Cardiac muscle cell (in vitro differentiated cells and primary cell): ENCODE measurements at regions not wholly inside any gene's neighbourhood (a gene's known extent, or its start where the extent isn't known, plus 50 kb on each side); places are given as distances from the start of the nearest gene placed in this dataset.

Source experiments
- DNase-seq, 2 donors: peaks; one replicate each; pipeline versions ENCODE4 v3.0.0 to v3.0.0-alpha.2; 2010 to 2017; ENCODE audit warnings: low read depth in 1 of 2, low spot score in 1 of 2
- H3K27ac ChIP-seq: fragments of 200-600 bp; sonication (generic); 2 replicates; pipeline ENCODE4 v1.5.1; 2016
- H3K27me3 ChIP-seq: fragments of 200-600 bp; sonication (generic); 2 replicates; pipeline ENCODE4 v1.6.0; 2016; ENCODE audit warnings: control low read depth
- H3K36me3 ChIP-seq: fragments of 200-600 bp; sonication (generic); 2 replicates; pipeline ENCODE4 v1.5.1; 2016; ENCODE audit warnings: control low read depth
- H3K4me1 ChIP-seq: fragments of 200-600 bp; sonication (generic); 2 replicates; pipeline ENCODE4 v1.8.1; 2017; ENCODE audit warnings: low read depth, mild to moderate bottlenecking, mixed run types
- H3K4me3 ChIP-seq: fragments of 200-600 bp; sonication (generic); 2 replicates; pipeline ENCODE4 v1.5.1; 2016; ENCODE audit warnings: mild to moderate bottlenecking
- H3K9me3 ChIP-seq: fragments of 200-600 bp; sonication (generic); 2 replicates; pipeline ENCODE4 v1.5.1; 2017; ENCODE audit warnings: low read depth, mild to moderate bottlenecking, control low read depth
- TF ChIP-seq, protein P1 (sequence below): IDR thresholded peaks from 2 replicates; pipeline ENCODE4 v1.5.1; 2012; ENCODE audit warnings: low read depth, mild to moderate bottlenecking, low read length

DNA sequence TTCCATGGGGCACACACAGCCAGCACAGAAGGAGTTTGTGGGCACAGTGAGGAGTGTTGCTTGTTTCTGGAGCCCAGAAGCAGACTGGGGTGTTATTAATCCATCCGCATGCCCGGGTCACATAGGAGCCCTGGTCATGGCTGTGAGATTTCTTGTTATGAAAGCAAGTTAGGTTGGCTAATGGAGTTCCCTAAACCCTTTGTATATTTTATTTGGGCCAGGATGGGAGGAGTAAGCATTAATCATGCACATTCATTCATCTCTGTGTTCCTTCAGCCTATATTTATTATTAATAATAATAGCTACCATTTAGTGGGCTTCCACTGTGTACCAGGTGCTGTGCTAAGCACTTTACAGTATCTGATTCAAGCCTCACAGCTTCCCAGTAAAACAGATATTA is 200.6 kb upstream of the CDH5 start:
- Histone ChIP-seq H3K36me3 (no peaks in the 10 kb centered on the region), H3K4me1 (peaks cover 8% of the 10 kb centered on the region), H3K27me3 (no peaks in the 10 kb centered on the region), H3K9me3 (no peaks in the 10 kb centered on the region), H3K4me3 (no peak overlapping the region), H3K27ac (no peak overlapping the region)
- no peak for DNase-seq
- TF ChIP-seq, protein P1, sequence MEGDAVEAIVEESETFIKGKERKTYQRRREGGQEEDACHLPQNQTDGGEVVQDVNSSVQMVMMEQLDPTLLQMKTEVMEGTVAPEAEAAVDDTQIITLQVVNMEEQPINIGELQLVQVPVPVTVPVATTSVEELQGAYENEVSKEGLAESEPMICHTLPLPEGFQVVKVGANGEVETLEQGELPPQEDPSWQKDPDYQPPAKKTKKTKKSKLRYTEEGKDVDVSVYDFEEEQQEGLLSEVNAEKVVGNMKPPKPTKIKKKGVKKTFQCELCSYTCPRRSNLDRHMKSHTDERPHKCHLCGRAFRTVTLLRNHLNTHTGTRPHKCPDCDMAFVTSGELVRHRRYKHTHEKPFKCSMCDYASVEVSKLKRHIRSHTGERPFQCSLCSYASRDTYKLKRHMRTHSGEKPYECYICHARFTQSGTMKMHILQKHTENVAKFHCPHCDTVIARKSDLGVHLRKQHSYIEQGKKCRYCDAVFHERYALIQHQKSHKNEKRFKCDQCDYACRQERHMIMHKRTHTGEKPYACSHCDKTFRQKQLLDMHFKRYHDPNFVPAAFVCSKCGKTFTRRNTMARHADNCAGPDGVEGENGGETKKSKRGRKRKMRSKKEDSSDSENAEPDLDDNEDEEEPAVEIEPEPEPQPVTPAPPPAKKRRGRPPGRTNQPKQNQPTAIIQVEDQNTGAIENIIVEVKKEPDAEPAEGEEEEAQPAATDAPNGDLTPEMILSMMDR = no peak

DNA sequence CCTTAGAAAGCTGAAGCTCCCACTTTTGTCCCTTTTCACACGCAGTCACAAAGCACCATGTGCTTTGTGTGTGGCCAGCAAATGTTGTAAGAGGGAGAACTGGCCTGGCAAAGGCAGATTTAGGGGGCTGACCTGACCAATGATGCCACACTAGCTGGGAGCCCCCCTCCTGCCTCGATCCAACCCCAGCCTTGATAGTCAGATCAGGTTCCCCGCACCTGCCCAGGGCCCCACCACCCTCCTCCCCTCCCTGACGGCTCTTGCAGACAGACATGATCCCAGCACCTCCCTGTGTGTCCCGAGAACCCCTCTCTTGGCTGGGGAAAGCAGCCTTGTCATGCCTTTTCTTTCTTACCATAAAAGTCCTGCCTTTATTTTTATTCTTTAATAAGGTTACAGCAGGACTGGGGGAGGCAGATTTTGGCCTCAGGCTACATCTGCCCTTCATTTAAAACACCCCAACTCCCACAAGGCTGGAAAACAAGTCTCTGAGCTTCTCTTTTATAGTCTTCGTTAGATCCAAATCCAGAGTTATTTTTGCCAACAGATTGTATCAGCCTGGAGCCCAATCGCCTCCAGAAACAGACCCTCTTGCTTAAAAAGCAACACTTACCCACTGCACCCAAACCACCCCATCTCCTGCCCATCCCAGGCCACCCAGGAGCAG is 201.8 kb upstream of the CDH5 start:
- no peak overlapping the region for H3K4me3 ChIP-seq
- TF ChIP-seq, protein P1 = no peak
- H3K36me3 ChIP-seq = no peaks in the 10 kb centered on the region
- no peaks in the 10 kb centered on the region for H3K9me3 ChIP-seq
- H3K27ac ChIP-seq = no peak overlapping the region
- no peaks in the 10 kb centered on the region for H3K27me3 ChIP-seq
- DNase-seq = no peak
- H3K4me1 ChIP-seq = peaks cover 8% of the 10 kb centered on the region

DNA sequence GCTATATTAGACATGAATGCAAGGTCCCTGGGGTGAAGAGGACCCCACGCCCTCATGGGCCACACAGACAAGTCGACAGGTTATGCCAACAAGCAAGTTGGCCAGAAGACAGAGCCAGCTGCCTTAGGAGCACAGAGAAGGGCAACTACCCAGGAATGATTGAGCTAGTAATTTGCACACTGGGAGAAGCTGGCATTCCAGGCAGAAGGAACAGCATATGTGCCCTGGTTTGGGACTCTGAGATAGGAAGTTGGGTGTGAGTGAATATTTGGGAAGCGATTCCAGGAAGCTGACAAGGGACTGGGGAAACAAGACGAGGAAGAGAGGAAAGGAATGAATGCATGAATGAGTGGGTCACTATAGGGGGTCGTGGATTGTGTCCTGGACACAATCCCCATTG is 203.7 kb upstream of the CDH5 start:
- H3K36me3 ChIP-seq = no peaks in the 10 kb centered on the region
- H3K4me1 ChIP-seq = peaks cover 8% of the 10 kb centered on the region
- H3K27ac ChIP-seq = no peak overlapping the region
- H3K27me3 ChIP-seq = no peaks in the 10 kb centered on the region
- DNase-seq = no peak
- H3K9me3 ChIP-seq = no peaks in the 10 kb centered on the region
- TF ChIP-seq, protein P1 = no peak
- H3K4me3 ChIP-seq = no peak overlapping the region

DNA sequence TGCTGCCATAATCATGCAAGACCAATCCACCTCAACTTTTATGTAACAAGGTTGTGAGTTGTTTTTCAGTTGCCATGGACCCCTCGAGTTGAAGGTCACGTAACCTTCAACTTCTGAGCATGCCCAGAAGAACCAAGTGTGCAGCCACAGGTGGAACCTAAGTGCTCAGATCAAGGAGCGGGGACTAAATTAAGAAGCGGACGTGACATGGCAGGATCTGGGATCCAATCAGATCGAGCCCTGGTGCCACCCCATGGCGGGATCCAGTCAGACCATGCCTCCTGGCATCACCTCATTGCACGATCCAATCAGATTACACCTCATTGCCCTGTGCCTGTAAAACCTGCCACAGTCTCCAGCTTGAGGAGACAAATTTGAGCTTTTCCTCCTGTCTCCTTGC is 204.5 kb upstream of the CDH5 start:
- Histone ChIP-seq H3K27me3 (no peaks in the 10 kb centered on the region), H3K4me3 (no peak overlapping the region), H3K36me3 (no peaks in the 10 kb centered on the region), H3K27ac (no peak overlapping the region), H3K4me1 (peaks cover 8% of the 10 kb centered on the region), H3K9me3 (no peaks in the 10 kb centered on the region)
- DNase-seq = no peak
- TF ChIP-seq, protein P1 = no peak

DNA sequence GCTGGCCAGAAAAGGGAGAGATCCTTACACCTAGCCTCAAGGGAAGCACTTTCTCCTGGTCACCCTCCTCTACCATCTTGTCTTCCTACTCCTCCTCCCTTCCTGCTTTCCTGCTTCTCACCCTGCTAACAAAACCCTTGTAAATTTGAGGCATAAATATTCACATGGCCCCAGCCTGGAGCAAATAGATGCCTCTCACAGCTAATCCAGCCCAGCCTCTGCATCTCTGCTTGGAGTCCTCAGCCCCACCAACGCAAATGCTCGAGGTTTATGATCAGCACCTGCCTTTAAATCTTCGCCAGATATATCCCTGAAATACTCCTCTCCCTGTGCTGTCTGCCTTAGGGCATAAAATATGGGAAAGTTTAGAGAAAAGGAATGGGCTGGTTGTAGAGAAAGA is 205.2 kb upstream of the CDH5 start:
- no peaks in the 10 kb centered on the region for H3K36me3 ChIP-seq
- no peaks in the 10 kb centered on the region for H3K27me3 ChIP-seq
- no peak for DNase-seq
- TF ChIP-seq, protein P1 = no peak
- peaks cover 8% of the 10 kb centered on the region for H3K4me1 ChIP-seq
- H3K4me3 ChIP-seq = no peak overlapping the region
- H3K27ac ChIP-seq = no peak overlapping the region
- H3K9me3 ChIP-seq = no peaks in the 10 kb centered on the region
